ENCODE measurements at regions not wholly inside any gene's neighbourhood (a gene's known extent, or its start where the extent isn't known, plus 50 kb on each side); places are given as distances from the start of the nearest gene placed in this dataset.

DNA sequence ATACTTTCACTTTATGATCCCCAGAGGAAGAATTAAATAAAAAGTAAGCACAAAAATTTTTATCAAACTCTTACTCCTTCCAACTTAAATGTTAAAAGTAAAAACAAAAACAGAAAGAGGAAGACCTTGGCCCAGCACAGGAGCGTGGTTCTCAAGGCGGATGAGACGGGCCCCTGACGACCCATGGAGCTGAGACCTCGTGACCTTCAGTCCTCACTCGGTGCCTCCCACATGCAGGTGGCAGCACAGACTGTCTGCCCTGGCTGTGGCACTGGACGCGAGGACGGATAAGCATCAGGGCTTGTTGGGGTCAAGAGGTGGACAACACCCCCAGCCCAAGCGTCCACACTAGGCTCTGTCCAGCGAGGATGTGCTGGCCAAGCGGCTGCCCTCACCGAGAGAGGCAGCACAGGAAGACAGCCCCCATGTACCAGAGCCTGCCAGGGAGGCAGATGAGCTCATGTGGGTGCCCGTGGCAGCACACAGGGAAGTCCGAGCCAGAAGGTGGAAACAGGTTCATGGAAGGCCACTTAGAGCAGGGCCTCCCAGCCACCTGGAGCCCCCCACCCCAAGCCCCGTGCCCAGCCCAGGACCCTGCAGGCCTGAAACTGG is 1389.8 kb downstream of the TBC1D22A start:
- Histone ChIP-seq H3K36me3 (ENCODE audit: control insufficient read depth, insufficient read depth, low read length) (no peaks in the 10 kb centered on the region), H3K27ac (ENCODE audit: low read length) (no peak overlapping the region), H3K4me3 (ENCODE audit: low read length) (no peak overlapping the region), H3K27me3 (ENCODE audit: control insufficient read depth, insufficient read depth, low read length) (no peaks in the 10 kb centered on the region), H3K9me3 (ENCODE audit: control insufficient read depth, insufficient read depth, low read length) (no peaks in the 10 kb centered on the region), H3K4me1 (ENCODE audit: control insufficient read depth, insufficient read depth, low read length) (peaks cover 3% of the 10 kb centered on the region)
- Mint-ChIP-seq H3K4me1 (peaks cover 0 to 6% of the 10 kb centered on the region in 2 donors), H3K9me3 (no peaks in the 10 kb centered on the region), H3K27me3 (ENCODE audit: low read depth in 2 of 2) (peaks cover 7 to 15% of the 10 kb centered on the region in 2 donors), H3K27ac (no peak overlapping the region), H3K36me3 (no peaks in the 10 kb centered on the region), H3K4me3 (no peak overlapping the region)
- intact Hi-C loops (cut with micrococcal nuclease): no loop called here
- DNase-seq: no peak
- no peak for ATAC-seq
- TF ChIP-seq, protein P1, sequence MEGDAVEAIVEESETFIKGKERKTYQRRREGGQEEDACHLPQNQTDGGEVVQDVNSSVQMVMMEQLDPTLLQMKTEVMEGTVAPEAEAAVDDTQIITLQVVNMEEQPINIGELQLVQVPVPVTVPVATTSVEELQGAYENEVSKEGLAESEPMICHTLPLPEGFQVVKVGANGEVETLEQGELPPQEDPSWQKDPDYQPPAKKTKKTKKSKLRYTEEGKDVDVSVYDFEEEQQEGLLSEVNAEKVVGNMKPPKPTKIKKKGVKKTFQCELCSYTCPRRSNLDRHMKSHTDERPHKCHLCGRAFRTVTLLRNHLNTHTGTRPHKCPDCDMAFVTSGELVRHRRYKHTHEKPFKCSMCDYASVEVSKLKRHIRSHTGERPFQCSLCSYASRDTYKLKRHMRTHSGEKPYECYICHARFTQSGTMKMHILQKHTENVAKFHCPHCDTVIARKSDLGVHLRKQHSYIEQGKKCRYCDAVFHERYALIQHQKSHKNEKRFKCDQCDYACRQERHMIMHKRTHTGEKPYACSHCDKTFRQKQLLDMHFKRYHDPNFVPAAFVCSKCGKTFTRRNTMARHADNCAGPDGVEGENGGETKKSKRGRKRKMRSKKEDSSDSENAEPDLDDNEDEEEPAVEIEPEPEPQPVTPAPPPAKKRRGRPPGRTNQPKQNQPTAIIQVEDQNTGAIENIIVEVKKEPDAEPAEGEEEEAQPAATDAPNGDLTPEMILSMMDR (IDR thresholded peaks at IDR 0.05): no peak
- WGBS (ENCODE audit: insufficient coverage): 56% methylated on average over 16 of the region's 16 CpGs

- Histone ChIP-seq H3K27ac (ENCODE audit: low read length) (no peak overlapping the region), H3K36me3 (ENCODE audit: control insufficient read depth, insufficient read depth, low read length) (no peaks in the 10 kb centered on the region), H3K27me3 (ENCODE audit: control insufficient read depth, insufficient read depth, low read length) (no peaks in the 10 kb centered on the region), H3K4me1 (ENCODE audit: control insufficient read depth, insufficient read depth, low read length) (peaks cover 3% of the 10 kb centered on the region), H3K4me3 (ENCODE audit: low read length) (no peak overlapping the region), H3K9me3 (ENCODE audit: control insufficient read depth, insufficient read depth, low read length) (no peaks in the 10 kb centered on the region)
- peaks cover 1 to 13% of the 10 kb centered on the region in 2 donors for H3K27me3 Mint-ChIP-seq (ENCODE audit: low read depth in 2 of 2)
- no peak overlapping the region for H3K4me3 Mint-ChIP-seq
- TF ChIP-seq, protein P1 (IDR thresholded peaks at IDR 0.05): no peak
- intact Hi-C loops (cut with micrococcal nuclease): no loop called here
- H3K27ac Mint-ChIP-seq: no peak overlapping the region
- H3K4me1 Mint-ChIP-seq: peaks cover 0 to 2% of the 10 kb centered on the region in 2 donors
- H3K9me3 Mint-ChIP-seq: no peaks in the 10 kb centered on the region
- DNase-seq: no peak
- no peaks in the 10 kb centered on the region for H3K36me3 Mint-ChIP-seq
- 88% methylated on average over 9 of the region's 9 CpGs for WGBS (ENCODE audit: insufficient coverage)
- ATAC-seq: no peak
These were observed 1389.2 kb downstream of the TBC1D22A start for GRCh38 chr22:48151641-48152040.

GRCh38 chr22:48147831-48148230 is 1385.4 kb downstream of the TBC1D22A start:
- H3K27me3 Mint-ChIP-seq (ENCODE audit: low read depth in 2 of 2): peaks cover 34 to 42% of the 10 kb centered on the region in 2 donors
- DNase-seq (no peak), ATAC-seq (no peak)
- no peaks in the 10 kb centered on the region for H3K36me3 ChIP-seq (ENCODE audit: control insufficient read depth, insufficient read depth, low read length)
- H3K4me1 ChIP-seq (ENCODE audit: control insufficient read depth, insufficient read depth, low read length): peaks cover 3% of the 10 kb centered on the region
- intact Hi-C loops (cut with micrococcal nuclease): no loop called here
- H3K4me3 ChIP-seq (ENCODE audit: low read length): no peak overlapping the region
- TF ChIP-seq, protein P1 (IDR thresholded peaks at IDR 0.05): no peak
- no peaks in the 10 kb centered on the region for H3K27me3 ChIP-seq (ENCODE audit: control insufficient read depth, insufficient read depth, low read length)
- no peak overlapping the region for H3K27ac Mint-ChIP-seq
- no peaks in the 10 kb centered on the region for H3K9me3 ChIP-seq (ENCODE audit: control insufficient read depth, insufficient read depth, low read length)
- peaks cover 0 to 7% of the 10 kb centered on the region in 2 donors for H3K4me1 Mint-ChIP-seq
- H3K9me3 Mint-ChIP-seq: no peaks in the 10 kb centered on the region
- no peak overlapping the region for H3K27ac ChIP-seq (ENCODE audit: low read length)
- 82% methylated on average over 9 of the region's 9 CpGs for WGBS (ENCODE audit: insufficient coverage)
- no peak overlapping the region for H3K4me3 Mint-ChIP-seq
- H3K36me3 Mint-ChIP-seq: no peaks in the 10 kb centered on the region

DNA sequence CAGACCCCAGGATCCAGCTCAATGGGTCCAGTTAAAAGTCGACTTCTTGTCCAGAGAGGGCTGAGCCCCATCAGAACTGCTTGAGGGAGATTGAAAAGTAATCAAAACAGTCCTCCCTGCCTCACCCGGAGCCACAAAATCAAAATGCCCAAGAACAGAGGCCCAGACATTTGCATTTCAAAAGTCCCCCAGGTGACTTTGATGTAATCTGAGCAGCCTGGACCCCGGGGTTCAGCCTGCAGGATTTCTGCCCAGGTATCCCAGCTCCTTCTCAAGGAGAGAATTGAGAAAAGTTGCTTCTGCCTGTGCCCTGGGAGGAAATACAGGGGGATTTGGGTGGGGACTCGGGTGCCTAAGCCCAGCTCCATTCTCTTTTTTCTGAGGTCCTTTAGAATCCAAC is 1385.0 kb downstream of the TBC1D22A start:
- Mint-ChIP-seq H3K27ac (no peak overlapping the region), H3K27me3 (ENCODE audit: low read depth in 2 of 2) (peaks cover 36 to 40% of the 10 kb centered on the region in 2 donors), H3K9me3 (no peaks in the 10 kb centered on the region), H3K4me3 (no peak overlapping the region), H3K36me3 (no peaks in the 10 kb centered on the region), H3K4me1 (peaks cover 0 to 7% of the 10 kb centered on the region in 2 donors)
- no peak overlapping the region for H3K4me3 ChIP-seq (ENCODE audit: low read length)
- no peaks in the 10 kb centered on the region for H3K9me3 ChIP-seq (ENCODE audit: control insufficient read depth, insufficient read depth, low read length)
- no peak for DNase-seq
- 47% methylated on average over 4 of the region's 4 CpGs for WGBS (ENCODE audit: insufficient coverage)
- intact Hi-C loops (cut with micrococcal nuclease): no loop called here
- H3K27me3 ChIP-seq (ENCODE audit: control insufficient read depth, insufficient read depth, low read length): no peaks in the 10 kb centered on the region
- H3K27ac ChIP-seq (ENCODE audit: low read length): no peak overlapping the region
- no peaks in the 10 kb centered on the region for H3K36me3 ChIP-seq (ENCODE audit: control insufficient read depth, insufficient read depth, low read length)
- TF ChIP-seq, protein P1 (IDR thresholded peaks at IDR 0.05): no peak
- no peak for ATAC-seq
- peaks cover 3% of the 10 kb centered on the region for H3K4me1 ChIP-seq (ENCODE audit: control insufficient read depth, insufficient read depth, low read length)
